ENCODE measurements at regions not wholly inside any gene's neighbourhood (a gene's known extent, or its start where the extent isn't known, plus 50 kb on each side); places are given as distances from the start of the nearest gene placed in this dataset.

DNA sequence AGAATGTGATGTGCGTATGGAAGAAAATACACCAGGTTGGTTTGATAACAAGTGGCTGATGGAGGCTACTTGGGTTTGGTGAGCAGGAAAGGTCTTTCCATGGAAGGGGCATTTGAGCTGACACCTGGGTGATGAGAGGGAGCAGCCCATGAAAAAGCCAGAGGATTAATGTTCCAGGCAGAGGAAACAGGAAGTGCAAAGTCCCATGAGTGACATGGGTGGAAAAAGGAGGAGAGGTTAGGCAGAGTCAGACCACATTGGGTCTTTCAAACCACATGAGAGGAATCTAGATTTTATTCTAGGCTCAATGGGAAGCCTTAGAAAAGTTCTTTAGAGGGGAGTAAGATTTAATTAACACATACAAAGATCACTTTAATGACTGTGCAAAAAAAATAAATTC lies 195.7 kb downstream of the LRATD1 start:
- no peak for TF ChIP-seq GATA3 (IDR thresholded peaks at IDR 0.05; ENCODE audit: low read depth, low read length)
- no peak for TF ChIP-seq GATA2 (IDR thresholded peaks at IDR 0.05; ENCODE audit: low read depth, low read length)

GRCh38 chr2:14828968-14829367 lies 196.5 kb downstream of the LRATD1 start:
- TF ChIP-seq GATA2 (IDR thresholded peaks at IDR 0.05; ENCODE audit: low read depth, low read length) (no peak), GATA3 (IDR thresholded peaks at IDR 0.05; ENCODE audit: low read depth, low read length) (no peak)

GRCh38 chr2:14831458-14831857 lies 198.9 kb downstream of the LRATD1 start:
- TF ChIP-seq GATA2 (IDR thresholded peaks at IDR 0.05; ENCODE audit: low read depth, low read length) (no peak), GATA3 (IDR thresholded peaks at IDR 0.05; ENCODE audit: low read depth, low read length) (no peak)

GRCh38 chr2:14843507-14844204 lies 211.1 kb downstream of the LRATD1 start:
- TF ChIP-seq GATA3 (IDR thresholded peaks at IDR 0.05; ENCODE audit: low read depth, low read length) (no peak), GATA2 (IDR thresholded peaks at IDR 0.05; ENCODE audit: low read depth, low read length) (no peak)

- TF ChIP-seq GATA3 (IDR thresholded peaks at IDR 0.05; ENCODE audit: low read depth, low read length) (no peak), GATA2 (IDR thresholded peaks at IDR 0.05; ENCODE audit: low read depth, low read length) (no peak)
These were observed 223.2 kb downstream of the LRATD1 start for GRCh38 chr2:14855751-14856150.

- TF ChIP-seq GATA3 (IDR thresholded peaks at IDR 0.05; ENCODE audit: low read depth, low read length) (no peak), GATA2 (IDR thresholded peaks at IDR 0.05; ENCODE audit: low read depth, low read length) (no peak)
These were observed 228.7 kb downstream of the LRATD1 start for GRCh38 chr2:14861181-14861580.

- TF ChIP-seq GATA3 (IDR thresholded peaks at IDR 0.05; ENCODE audit: low read depth, low read length) (no peak), GATA2 (IDR thresholded peaks at IDR 0.05; ENCODE audit: low read depth, low read length) (no peak)
These were observed 234.3 kb downstream of the LRATD1 start for GRCh38 chr2:14866736-14867352.

- no peak for TF ChIP-seq GATA3 (IDR thresholded peaks at IDR 0.05; ENCODE audit: low read depth, low read length)
- TF ChIP-seq GATA2 (IDR thresholded peaks at IDR 0.05; ENCODE audit: low read depth, low read length), result no peak
These were observed 235.3 kb downstream of the LRATD1 start for GRCh38 chr2:14867853-14868252.

GRCh38 chr2:14872779-14873325 lies 240.3 kb downstream of the LRATD1 start:
- TF ChIP-seq GATA2 (IDR thresholded peaks at IDR 0.05; ENCODE audit: low read depth, low read length) (no peak), GATA3 (IDR thresholded peaks at IDR 0.05; ENCODE audit: low read depth, low read length) (no peak)

DNA sequence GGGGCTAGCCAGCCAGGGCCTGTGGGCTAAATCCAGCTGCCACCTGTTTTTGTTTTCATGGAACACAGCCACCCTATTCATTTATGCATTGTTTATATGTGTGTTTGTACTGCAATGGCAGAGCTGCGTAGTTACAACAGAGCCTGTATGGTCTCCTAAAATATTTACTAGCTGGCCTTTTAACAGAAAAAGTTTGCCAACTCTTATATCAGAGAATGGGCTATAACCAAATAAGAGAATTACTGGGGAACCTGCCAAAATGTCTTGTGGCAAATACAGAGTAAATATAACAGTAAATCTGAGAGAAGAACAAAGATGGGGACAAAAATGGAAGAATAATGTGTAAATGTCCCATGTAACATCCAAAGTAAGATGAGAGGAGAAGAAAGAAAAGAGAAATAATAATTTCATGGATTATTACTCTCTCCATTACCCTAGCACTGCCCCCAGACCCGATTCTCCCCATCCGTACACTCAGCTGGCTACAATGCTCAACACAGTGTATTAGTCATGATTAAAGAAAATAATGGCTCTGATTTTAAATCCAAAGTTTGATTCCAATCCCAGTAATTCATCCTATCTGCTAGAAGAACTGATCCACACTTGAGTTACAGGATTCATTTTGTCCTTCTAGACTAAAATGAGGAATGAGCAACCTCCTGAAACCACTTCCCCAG lies 249.3 kb downstream of the LRATD1 start:
- no peak for TF ChIP-seq GATA2 (IDR thresholded peaks at IDR 0.05; ENCODE audit: low read depth, low read length)
- no peak for TF ChIP-seq GATA3 (IDR thresholded peaks at IDR 0.05; ENCODE audit: low read depth, low read length)

DNA sequence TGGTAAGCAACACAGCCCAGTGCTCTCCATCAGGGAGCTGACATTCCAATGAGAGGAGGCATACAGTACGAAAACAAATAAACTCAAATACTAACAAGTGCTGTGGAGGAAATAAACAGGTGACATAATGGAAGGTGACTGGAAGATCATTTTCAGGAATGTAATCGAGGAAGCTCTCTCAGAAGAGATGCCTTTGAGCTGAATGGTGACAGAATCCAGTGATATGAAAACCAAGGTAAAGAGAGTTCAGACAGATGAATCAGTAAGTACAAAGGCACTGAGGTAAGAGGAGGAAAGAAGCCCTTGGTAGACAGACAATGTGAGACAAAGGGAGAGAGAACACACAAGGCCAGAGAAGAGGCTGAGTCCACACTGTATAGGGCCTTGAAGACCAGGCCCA lies 252.1 kb downstream of the LRATD1 start:
- no peak for TF ChIP-seq GATA3 (IDR thresholded peaks at IDR 0.05; ENCODE audit: low read depth, low read length)
- no peak for TF ChIP-seq GATA2 (IDR thresholded peaks at IDR 0.05; ENCODE audit: low read depth, low read length)

GRCh38 chr2:14891546-14891945 lies 259.0 kb downstream of the LRATD1 start:
- TF ChIP-seq GATA2 (IDR thresholded peaks at IDR 0.05; ENCODE audit: low read depth, low read length), result no peak
- TF ChIP-seq GATA3 (IDR thresholded peaks at IDR 0.05; ENCODE audit: low read depth, low read length), result no peak

GRCh38 chr2:14896330-14897030 lies 264.0 kb downstream of the LRATD1 start:
- TF ChIP-seq GATA2 (IDR thresholded peaks at IDR 0.05; ENCODE audit: low read depth, low read length) (no peak), GATA3 (IDR thresholded peaks at IDR 0.05; ENCODE audit: low read depth, low read length) (no peak)

Measured in SH-SY5Y (cell line).